ENCODE measurements at regions not wholly inside any gene's neighbourhood (a gene's known extent, or its start where the extent isn't known, plus 50 kb on each side); places are given as distances from the start of the nearest gene placed in this dataset.
"Not testable (repeated sequence)": the region's sequence is repeated elsewhere in the genome, so short reads cannot be mapped to it uniquely, and the experiment has no call there.

GRCh38 chr1:194420706-194421105, 1234.3 kb upstream of the B3GALT2 start:
- Mint-ChIP-seq H3K27ac (no peak overlapping the region), H3K4me1 (no peaks in the 10 kb centered on the region), H3K9me3 (peaks cover 0 to 5% (median 2%) of the 10 kb centered on the region in 7 donors), H3K4me3 (no peak overlapping the region), H3K27me3 (no peaks in the 10 kb centered on the region), H3K36me3 (no peaks in the 10 kb centered on the region)
- no peak overlapping the region for H3K4me3 ChIP-seq (ENCODE audit: low read depth, low read length)
- H3K4me1 ChIP-seq (ENCODE audit: control insufficient read depth, insufficient read depth, low read length, poor library complexity, severe bottlenecking) = no peaks in the 10 kb centered on the region
- H3K27me3 ChIP-seq (ENCODE audit: control insufficient read depth, insufficient read depth, low read length) = peaks cover 3% of the 10 kb centered on the region
- H3K9me3 ChIP-seq (ENCODE audit: control insufficient read depth in 2 of 2, low read length in 2 of 2) = no peaks in the 10 kb centered on the region
- H3K27ac ChIP-seq (ENCODE audit: insufficient read depth, low read length, poor library complexity, severe bottlenecking) = no peak overlapping the region
- DNase-seq = no peak
- no peak for ATAC-seq (ENCODE audit: low read depth in 2 of 2)
- no peaks in the 10 kb centered on the region for H3K36me3 ChIP-seq (ENCODE audit: control insufficient read depth, insufficient read depth, low read length)

DNA sequence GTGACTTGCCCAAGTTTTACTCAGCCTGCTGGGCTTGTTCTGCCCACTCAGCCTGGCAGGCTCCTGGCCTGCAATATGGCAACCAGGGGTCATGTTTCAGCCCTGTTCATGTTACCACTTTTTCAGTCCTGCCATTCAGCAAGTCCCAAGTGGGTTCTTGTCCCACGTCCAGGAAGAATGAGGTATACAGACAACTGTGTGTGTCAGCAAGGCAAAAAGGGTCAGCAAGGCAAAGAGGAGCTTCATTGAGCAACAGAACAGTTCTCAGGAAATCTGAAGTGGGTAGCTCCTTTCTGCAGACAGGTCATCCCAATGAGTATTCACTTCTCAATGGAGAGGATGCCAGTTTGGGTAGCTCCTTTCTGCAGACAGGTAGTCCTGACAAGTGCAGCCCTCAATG, 1233.3 kb upstream of the B3GALT2 start:
- no peak overlapping the region for H3K27ac Mint-ChIP-seq
- Histone ChIP-seq H3K36me3 (ENCODE audit: control insufficient read depth, insufficient read depth, low read length) (no peaks in the 10 kb centered on the region), H3K4me1 (ENCODE audit: control insufficient read depth, insufficient read depth, low read length, poor library complexity, severe bottlenecking) (no peaks in the 10 kb centered on the region), H3K27me3 (ENCODE audit: control insufficient read depth, insufficient read depth, low read length) (peaks cover 3% of the 10 kb centered on the region), H3K9me3 (ENCODE audit: control insufficient read depth in 2 of 2, low read length in 2 of 2) (no peaks in the 10 kb centered on the region), H3K27ac (ENCODE audit: insufficient read depth, low read length, poor library complexity, severe bottlenecking) (no peak overlapping the region), H3K4me3 (ENCODE audit: low read depth, low read length) (no peak overlapping the region)
- DNase-seq (no peak), ATAC-seq (ENCODE audit: low read depth in 2 of 2) (no peak)
- no peak overlapping the region for H3K4me3 Mint-ChIP-seq
- H3K9me3 Mint-ChIP-seq = peaks cover 0 to 5% (median 3%) of the 10 kb centered on the region in 7 donors
- H3K36me3 Mint-ChIP-seq = no peaks in the 10 kb centered on the region
- H3K4me1 Mint-ChIP-seq = no peaks in the 10 kb centered on the region
- no peaks in the 10 kb centered on the region for H3K27me3 Mint-ChIP-seq

GRCh38 chr1:194410756-194411155, 1224.3 kb upstream of the B3GALT2 start:
- ATAC-seq (ENCODE audit: low read depth in 2 of 2) (no peak), DNase-seq (no peak)
- Histone ChIP-seq H3K4me3 (ENCODE audit: low read depth, low read length) (no peak overlapping the region), H3K4me1 (ENCODE audit: control insufficient read depth, insufficient read depth, low read length, poor library complexity, severe bottlenecking) (no peaks in the 10 kb centered on the region), H3K27me3 (ENCODE audit: control insufficient read depth, insufficient read depth, low read length) (no peaks in the 10 kb centered on the region), H3K36me3 (ENCODE audit: control insufficient read depth, insufficient read depth, low read length) (no peaks in the 10 kb centered on the region), H3K27ac (ENCODE audit: insufficient read depth, low read length, poor library complexity, severe bottlenecking) (no peak overlapping the region), H3K9me3 (ENCODE audit: control insufficient read depth in 2 of 2, low read length in 2 of 2) (no peaks in the 10 kb centered on the region)
- H3K36me3 Mint-ChIP-seq = no peaks in the 10 kb centered on the region
- no peak overlapping the region for H3K4me3 Mint-ChIP-seq
- no peaks in the 10 kb centered on the region for H3K4me1 Mint-ChIP-seq
- peaks cover 0 to 9% (median 2%) of the 10 kb centered on the region in 7 donors for H3K9me3 Mint-ChIP-seq
- H3K27me3 Mint-ChIP-seq = peaks cover 8% of the 10 kb centered on the region
- no peak overlapping the region for H3K27ac Mint-ChIP-seq

- not testable (repeated sequence) for H3K9me3 ChIP-seq (ENCODE audit: control insufficient read depth in 2 of 2, low read length in 2 of 2); H3K4me3 ChIP-seq (ENCODE audit: low read depth, low read length); H3K36me3 Mint-ChIP-seq; H3K36me3 ChIP-seq (ENCODE audit: control insufficient read depth, insufficient read depth, low read length); H3K27ac ChIP-seq (ENCODE audit: insufficient read depth, low read length, poor library complexity, severe bottlenecking); H3K4me3 Mint-ChIP-seq; H3K4me1 Mint-ChIP-seq; DNase-seq; ATAC-seq (ENCODE audit: low read depth in 2 of 2); H3K27me3 ChIP-seq (ENCODE audit: control insufficient read depth, insufficient read depth, low read length); H3K9me3 Mint-ChIP-seq; H3K4me1 ChIP-seq (ENCODE audit: control insufficient read depth, insufficient read depth, low read length, poor library complexity, severe bottlenecking); H3K27ac Mint-ChIP-seq
- H3K27me3 Mint-ChIP-seq = peaks cover 19% of the 10 kb centered on the region
These were observed 1220.8 kb upstream of the B3GALT2 start for GRCh38 chr1:194407238-194407637.

DNA sequence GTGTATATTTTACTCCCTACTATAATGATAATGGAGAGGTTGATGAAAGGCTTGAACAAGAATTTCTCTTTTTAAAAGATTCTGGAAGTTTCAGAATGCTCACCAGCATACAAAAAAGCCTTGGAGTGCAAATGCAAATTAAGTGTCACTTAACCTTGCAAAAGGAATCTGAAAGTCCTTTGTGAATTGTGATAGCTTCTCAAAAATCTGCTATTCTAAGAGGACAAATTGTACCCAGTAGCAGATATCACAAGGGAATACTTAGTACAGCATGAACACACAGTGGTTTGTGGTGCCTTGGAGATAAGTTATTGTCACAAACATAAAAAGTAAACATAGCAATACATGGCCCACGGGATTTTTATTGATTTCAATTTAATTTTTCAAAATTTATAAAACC, 1208.3 kb upstream of the B3GALT2 start:
- Mint-ChIP-seq H3K27me3 (peaks cover 5% of the 10 kb centered on the region), H3K9me3 (peaks cover 0 to 4% (median 0%) of the 10 kb centered on the region in 7 donors), H3K4me1 (no peaks in the 10 kb centered on the region), H3K27ac (no peak overlapping the region), H3K4me3 (no peak overlapping the region), H3K36me3 (no peaks in the 10 kb centered on the region)
- Histone ChIP-seq H3K27me3 (ENCODE audit: control insufficient read depth, insufficient read depth, low read length) (no peaks in the 10 kb centered on the region), H3K4me1 (ENCODE audit: control insufficient read depth, insufficient read depth, low read length, poor library complexity, severe bottlenecking) (no peaks in the 10 kb centered on the region), H3K36me3 (ENCODE audit: control insufficient read depth, insufficient read depth, low read length) (no peaks in the 10 kb centered on the region), H3K4me3 (ENCODE audit: low read depth, low read length) (no peak overlapping the region), H3K27ac (ENCODE audit: insufficient read depth, low read length, poor library complexity, severe bottlenecking) (no peak overlapping the region), H3K9me3 (ENCODE audit: control insufficient read depth in 2 of 2, low read length in 2 of 2) (no peaks in the 10 kb centered on the region)
- DNase-seq (no peak), ATAC-seq (ENCODE audit: low read depth in 2 of 2) (no peak)

GRCh38 chr1:194387531-194387930, 1201.1 kb upstream of the B3GALT2 start:
- Mint-ChIP-seq H3K9me3 (no peaks in the 10 kb centered on the region), H3K4me1 (no peaks in the 10 kb centered on the region), H3K27ac (no peak overlapping the region), H3K27me3 (peaks cover 9% of the 10 kb centered on the region), H3K36me3 (no peaks in the 10 kb centered on the region), H3K4me3 (no peak overlapping the region)
- DNase-seq (no peak), ATAC-seq (ENCODE audit: low read depth in 2 of 2) (no peak)
- no peaks in the 10 kb centered on the region for H3K9me3 ChIP-seq (ENCODE audit: control insufficient read depth in 2 of 2, low read length in 2 of 2)
- no peaks in the 10 kb centered on the region for H3K36me3 ChIP-seq (ENCODE audit: control insufficient read depth, insufficient read depth, low read length)
- no peak overlapping the region for H3K4me3 ChIP-seq (ENCODE audit: low read depth, low read length)
- no peaks in the 10 kb centered on the region for H3K4me1 ChIP-seq (ENCODE audit: control insufficient read depth, insufficient read depth, low read length, poor library complexity, severe bottlenecking)
- no peak overlapping the region for H3K27ac ChIP-seq (ENCODE audit: insufficient read depth, low read length, poor library complexity, severe bottlenecking)
- no peaks in the 10 kb centered on the region for H3K27me3 ChIP-seq (ENCODE audit: control insufficient read depth, insufficient read depth, low read length)

DNA sequence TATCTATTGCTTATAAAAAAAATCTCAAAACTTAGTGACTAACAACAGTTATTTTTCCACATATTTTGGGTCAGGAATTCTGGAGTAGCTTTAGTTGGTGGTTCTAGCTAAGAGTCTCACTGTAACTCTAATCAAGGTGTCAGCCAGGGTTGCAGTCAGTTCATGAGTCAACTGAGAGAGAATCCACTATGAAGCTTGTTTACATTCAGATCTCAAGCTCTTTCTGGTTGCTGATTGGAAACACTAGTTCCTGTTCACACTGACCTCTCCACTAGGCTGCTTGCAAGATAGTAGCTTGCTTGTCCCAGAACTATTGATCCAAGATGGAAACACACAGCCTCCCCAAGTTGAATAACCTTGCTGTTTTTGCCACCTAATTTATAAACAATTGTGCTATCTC, 1192.1 kb upstream of the B3GALT2 start:
- Histone ChIP-seq H3K9me3 (ENCODE audit: control insufficient read depth in 2 of 2, low read length in 2 of 2) (no peaks in the 10 kb centered on the region), H3K4me3 (ENCODE audit: low read depth, low read length) (no peak overlapping the region), H3K27ac (ENCODE audit: insufficient read depth, low read length, poor library complexity, severe bottlenecking) (no peak overlapping the region), H3K27me3 (ENCODE audit: control insufficient read depth, insufficient read depth, low read length) (peaks cover 5% of the 10 kb centered on the region), H3K36me3 (ENCODE audit: control insufficient read depth, insufficient read depth, low read length) (no peaks in the 10 kb centered on the region), H3K4me1 (ENCODE audit: control insufficient read depth, insufficient read depth, low read length, poor library complexity, severe bottlenecking) (no peaks in the 10 kb centered on the region)
- no peak for ATAC-seq (ENCODE audit: low read depth in 2 of 2)
- Mint-ChIP-seq H3K27me3 (peaks cover 4% of the 10 kb centered on the region), H3K4me1 (no peaks in the 10 kb centered on the region), H3K27ac (no peak overlapping the region), H3K9me3 (peaks cover 0 to 3% (median 0%) of the 10 kb centered on the region in 7 donors), H3K36me3 (no peaks in the 10 kb centered on the region), H3K4me3 (no peak overlapping the region)
- DNase-seq = no peak

- Histone ChIP-seq H3K36me3 (ENCODE audit: control insufficient read depth, insufficient read depth, low read length) (no peaks in the 10 kb centered on the region), H3K9me3 (ENCODE audit: control insufficient read depth in 2 of 2, low read length in 2 of 2) (no peaks in the 10 kb centered on the region), H3K4me3 (ENCODE audit: low read depth, low read length) (no peak overlapping the region), H3K4me1 (ENCODE audit: control insufficient read depth, insufficient read depth, low read length, poor library complexity, severe bottlenecking) (no peaks in the 10 kb centered on the region), H3K27ac (ENCODE audit: insufficient read depth, low read length, poor library complexity, severe bottlenecking) (no peak overlapping the region), H3K27me3 (ENCODE audit: control insufficient read depth, insufficient read depth, low read length) (peaks cover 5% of the 10 kb centered on the region)
- ATAC-seq (ENCODE audit: low read depth in 2 of 2) = no peak
- Mint-ChIP-seq H3K27me3 (peaks cover 4% of the 10 kb centered on the region), H3K4me1 (no peaks in the 10 kb centered on the region), H3K4me3 (no peak overlapping the region), H3K9me3 (peaks cover 0 to 4% (median 0%) of the 10 kb centered on the region in 7 donors), H3K27ac (no peak overlapping the region), H3K36me3 (no peaks in the 10 kb centered on the region)
- no peak for DNase-seq
These were observed 1188.2 kb upstream of the B3GALT2 start for GRCh38 chr1:194374649-194375048.

All from CD4-positive, CD25-positive, alpha-beta regulatory T cell (primary cell).